ENCODE measurements at regions not wholly inside any gene's neighbourhood (a gene's known extent, or its start where the extent isn't known, plus 50 kb on each side); places are given as distances from the start of the nearest gene placed in this dataset.

- Histone ChIP-seq H3K27ac (no peak overlapping the region), H3K9me3 (no peaks in the 10 kb centered on the region), H3K4me1 (no peaks in the 10 kb centered on the region), H3K27me3 (no peaks in the 10 kb centered on the region), H3K4me3 (no peak overlapping the region), H3K36me3 (no peaks in the 10 kb centered on the region)
- DNase-seq (ENCODE audit: low spot score) = no peak
- no peak for TF ChIP-seq CTCF (IDR thresholded peaks at IDR 0.05)
Observed at GRCh38 chr5:50564079-50564478, 102.4 kb upstream of the PARP8 start.

GRCh38 chr5:50564558-50564957, 101.9 kb upstream of the PARP8 start:
- H3K36me3 ChIP-seq = no peaks in the 10 kb centered on the region

GRCh38 chr5:50574121-50574520, 92.3 kb upstream of the PARP8 start:
- no peaks in the 10 kb centered on the region for H3K9me3 ChIP-seq
- no peak for DNase-seq (ENCODE audit: low spot score)

More at GRCh38 chr5:50564558-50564957, 101.9 kb upstream of the PARP8 start:
- no peak for TF ChIP-seq CTCF (IDR thresholded peaks at IDR 0.05)
- no peaks in the 10 kb centered on the region for H3K27me3 ChIP-seq
- H3K4me1 ChIP-seq = no peaks in the 10 kb centered on the region
- no peaks in the 10 kb centered on the region for H3K9me3 ChIP-seq
- no peak for DNase-seq (ENCODE audit: low spot score)
- no peak overlapping the region for H3K27ac ChIP-seq
- no peak overlapping the region for H3K4me3 ChIP-seq

GRCh38 chr5:50575740-50576139, 90.7 kb upstream of the PARP8 start:
- TF ChIP-seq CTCF (IDR thresholded peaks at IDR 0.05) = no peak
- no peaks in the 10 kb centered on the region for H3K27me3 ChIP-seq
- H3K4me1 ChIP-seq = no peaks in the 10 kb centered on the region
- no peak overlapping the region for H3K27ac ChIP-seq
- no peak overlapping the region for H3K4me3 ChIP-seq
- no peaks in the 10 kb centered on the region for H3K9me3 ChIP-seq
- DNase-seq (ENCODE audit: low spot score) = no peak
- no peaks in the 10 kb centered on the region for H3K36me3 ChIP-seq

More at GRCh38 chr5:50574121-50574520, 92.3 kb upstream of the PARP8 start:
- Histone ChIP-seq H3K27me3 (no peaks in the 10 kb centered on the region), H3K27ac (no peak overlapping the region), H3K4me1 (no peaks in the 10 kb centered on the region), H3K4me3 (no peak overlapping the region), H3K36me3 (no peaks in the 10 kb centered on the region)
- no peak for TF ChIP-seq CTCF (IDR thresholded peaks at IDR 0.05)

- TF ChIP-seq CTCF (IDR thresholded peaks at IDR 0.05) = no peak
- no peaks in the 10 kb centered on the region for H3K36me3 ChIP-seq
Observed at GRCh38 chr5:50576265-50576664, 90.2 kb upstream of the PARP8 start.

GRCh38 chr5:50576686-50577256, 89.7 kb upstream of the PARP8 start:
- no peak overlapping the region for H3K27ac ChIP-seq
- H3K4me1 ChIP-seq = no peaks in the 10 kb centered on the region
- TF ChIP-seq CTCF (IDR thresholded peaks at IDR 0.05) = no peak
- DNase-seq (ENCODE audit: low spot score) = no peak
- no peak overlapping the region for H3K4me3 ChIP-seq
- H3K27me3 ChIP-seq = no peaks in the 10 kb centered on the region
- no peaks in the 10 kb centered on the region for H3K36me3 ChIP-seq
- H3K9me3 ChIP-seq = no peaks in the 10 kb centered on the region

More at GRCh38 chr5:50576265-50576664, 90.2 kb upstream of the PARP8 start:
- no peaks in the 10 kb centered on the region for H3K27me3 ChIP-seq
- no peaks in the 10 kb centered on the region for H3K9me3 ChIP-seq
- DNase-seq (ENCODE audit: low spot score) = no peak
- H3K4me1 ChIP-seq = no peaks in the 10 kb centered on the region
- H3K4me3 ChIP-seq = no peak overlapping the region
- H3K27ac ChIP-seq = no peak overlapping the region

Measured in right atrium auricular region (tissue), 2 donors.